ENCODE measurements at regions not wholly inside any gene's neighbourhood (a gene's known extent, or its start where the extent isn't known, plus 50 kb on each side); places are given as distances from the start of the nearest gene placed in this dataset.

GRCh38 chr9:90029996-90030395 is 425.2 kb downstream of the GADD45G start:
- TF ChIP-seq TAF1 (IDR thresholded peaks at IDR 0.05; ENCODE audit: low read depth) (no peak), REST (IDR thresholded peaks at IDR 0.05; ENCODE audit: borderline replicate concordance) (no peak), EZH2 (IDR thresholded peaks at IDR 0.05; ENCODE audit: borderline replicate concordance, insufficient read depth, low read length, poor library complexity, severe bottlenecking) (no peak), SMC3 (conservative IDR thresholded peaks at IDR 0.05; ENCODE audit: poor library complexity) (no peak), RAD21 (conservative IDR thresholded peaks at IDR 0.05) (no peak), MXI1 (conservative IDR thresholded peaks at IDR 0.05; ENCODE audit: poor library complexity, severe bottlenecking) (no peak), EP300 (conservative IDR thresholded peaks at IDR 0.05; ENCODE audit: poor library complexity, severe bottlenecking) (no peak), POLR2AphosphoS5 (IDR thresholded peaks at IDR 0.05) (no peak)
- TF ChIP-seq, protein P1, sequence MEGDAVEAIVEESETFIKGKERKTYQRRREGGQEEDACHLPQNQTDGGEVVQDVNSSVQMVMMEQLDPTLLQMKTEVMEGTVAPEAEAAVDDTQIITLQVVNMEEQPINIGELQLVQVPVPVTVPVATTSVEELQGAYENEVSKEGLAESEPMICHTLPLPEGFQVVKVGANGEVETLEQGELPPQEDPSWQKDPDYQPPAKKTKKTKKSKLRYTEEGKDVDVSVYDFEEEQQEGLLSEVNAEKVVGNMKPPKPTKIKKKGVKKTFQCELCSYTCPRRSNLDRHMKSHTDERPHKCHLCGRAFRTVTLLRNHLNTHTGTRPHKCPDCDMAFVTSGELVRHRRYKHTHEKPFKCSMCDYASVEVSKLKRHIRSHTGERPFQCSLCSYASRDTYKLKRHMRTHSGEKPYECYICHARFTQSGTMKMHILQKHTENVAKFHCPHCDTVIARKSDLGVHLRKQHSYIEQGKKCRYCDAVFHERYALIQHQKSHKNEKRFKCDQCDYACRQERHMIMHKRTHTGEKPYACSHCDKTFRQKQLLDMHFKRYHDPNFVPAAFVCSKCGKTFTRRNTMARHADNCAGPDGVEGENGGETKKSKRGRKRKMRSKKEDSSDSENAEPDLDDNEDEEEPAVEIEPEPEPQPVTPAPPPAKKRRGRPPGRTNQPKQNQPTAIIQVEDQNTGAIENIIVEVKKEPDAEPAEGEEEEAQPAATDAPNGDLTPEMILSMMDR (IDR thresholded peaks at IDR 0.05; ENCODE audit: poor library complexity, severe bottlenecking): no peak
- no peaks in the 10 kb centered on the region for H3K9me3 ChIP-seq (ENCODE audit: low read length)
- no peak overlapping the region for H3K9ac ChIP-seq (ENCODE audit: low read length)
- H3F3A ChIP-seq (ENCODE audit: insufficient read depth, low read length, poor library complexity, severe bottlenecking): no peaks in the 10 kb centered on the region
- no peak overlapping the region for H3K4me2 ChIP-seq (ENCODE audit: low read length)
- no peak overlapping the region for H3K27ac ChIP-seq (ENCODE audit: low read length)
- no peak overlapping the region for H2AFZ ChIP-seq (ENCODE audit: low read depth, low read length)
- no peak overlapping the region for H3K4me3 ChIP-seq (ENCODE audit: low read length)
- no peaks in the 10 kb centered on the region for H3K9me2 ChIP-seq (ENCODE audit: insufficient read depth, low read length)
- H4K20me1 ChIP-seq (ENCODE audit: insufficient read depth): no peaks in the 10 kb centered on the region
- H3K79me2 ChIP-seq (replicated peaks; ENCODE audit: insufficient read depth, low read length): no peaks in the 10 kb centered on the region
- H3K36me3 ChIP-seq (ENCODE audit: insufficient read depth, low read length): no peaks in the 10 kb centered on the region
- H3K27me3 ChIP-seq (ENCODE audit: insufficient read depth, low read depth, low read length): no peaks in the 10 kb centered on the region

- Histone ChIP-seq H3K79me2 (replicated peaks; ENCODE audit: insufficient read depth, low read length) (no peaks in the 10 kb centered on the region), H3K4me3 (ENCODE audit: low read length) (no peak overlapping the region), H3K27me3 (ENCODE audit: insufficient read depth, low read depth, low read length) (no peaks in the 10 kb centered on the region), H2AFZ (ENCODE audit: low read depth, low read length) (no peak overlapping the region), H4K20me1 (ENCODE audit: insufficient read depth) (no peaks in the 10 kb centered on the region), H3K36me3 (ENCODE audit: insufficient read depth, low read length) (no peaks in the 10 kb centered on the region), H3K4me2 (ENCODE audit: low read length) (no peak overlapping the region), H3K9me2 (ENCODE audit: insufficient read depth, low read length) (no peaks in the 10 kb centered on the region), H3K9ac (ENCODE audit: low read length) (no peak overlapping the region), H3K27ac (ENCODE audit: low read length) (no peak overlapping the region), H3K9me3 (ENCODE audit: low read length) (no peaks in the 10 kb centered on the region), H3F3A (ENCODE audit: insufficient read depth, low read length, poor library complexity, severe bottlenecking) (no peaks in the 10 kb centered on the region)
- TF ChIP-seq EP300 (conservative IDR thresholded peaks at IDR 0.05; ENCODE audit: poor library complexity, severe bottlenecking) (no peak), TAF1 (IDR thresholded peaks at IDR 0.05; ENCODE audit: low read depth) (no peak), REST (IDR thresholded peaks at IDR 0.05; ENCODE audit: borderline replicate concordance) (no peak), RAD21 (conservative IDR thresholded peaks at IDR 0.05) (no peak), POLR2AphosphoS5 (IDR thresholded peaks at IDR 0.05) (no peak), MXI1 (conservative IDR thresholded peaks at IDR 0.05; ENCODE audit: poor library complexity, severe bottlenecking) (no peak), SMC3 (conservative IDR thresholded peaks at IDR 0.05; ENCODE audit: poor library complexity) (no peak), EZH2 (IDR thresholded peaks at IDR 0.05; ENCODE audit: borderline replicate concordance, insufficient read depth, low read length, poor library complexity, severe bottlenecking) (no peak)
- TF ChIP-seq, protein P1 (IDR thresholded peaks at IDR 0.05; ENCODE audit: poor library complexity, severe bottlenecking): no peak
Measured at GRCh38 chr9:90032296-90033027, 427.6 kb downstream of the GADD45G start.
